Myocyte (in vitro differentiated cells): ENCODE measurements at regions not wholly inside any gene's neighbourhood (a gene's known extent, or its start where the extent isn't known, plus 50 kb on each side); places are given as distances from the start of the nearest gene placed in this dataset.
"Not testable (repeated sequence)": the region's sequence is repeated elsewhere in the genome, so short reads cannot be mapped to it uniquely, and the experiment has no call there.

ENCODE experiments used
- DNase-seq: peaks from one replicate; pipeline ENCODE4 v3.0.0-alpha.2; 2012; ENCODE audit warnings: low read depth

DNA sequence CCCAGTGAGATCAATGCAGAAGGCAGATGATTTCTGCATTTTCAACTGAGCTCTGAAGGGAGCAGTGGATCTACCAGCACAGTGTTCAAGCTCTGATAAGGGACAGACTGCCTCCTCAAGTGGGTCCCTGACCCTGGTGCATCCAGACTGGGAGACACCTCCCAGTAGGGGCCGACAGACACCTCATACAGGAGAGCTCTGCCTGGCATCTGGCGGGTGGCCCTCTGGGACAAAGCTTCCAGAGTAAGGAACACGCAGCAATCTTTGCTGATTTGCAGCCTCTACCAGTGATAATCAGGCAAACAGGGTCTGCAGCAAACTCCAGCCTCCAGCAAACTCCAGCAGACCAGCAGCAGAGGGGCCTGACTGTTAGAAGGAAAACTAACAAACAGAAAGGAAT lies 152.9 kb upstream of the CCDC196 start:
- not testable (repeated sequence) for DNase-seq

DNA sequence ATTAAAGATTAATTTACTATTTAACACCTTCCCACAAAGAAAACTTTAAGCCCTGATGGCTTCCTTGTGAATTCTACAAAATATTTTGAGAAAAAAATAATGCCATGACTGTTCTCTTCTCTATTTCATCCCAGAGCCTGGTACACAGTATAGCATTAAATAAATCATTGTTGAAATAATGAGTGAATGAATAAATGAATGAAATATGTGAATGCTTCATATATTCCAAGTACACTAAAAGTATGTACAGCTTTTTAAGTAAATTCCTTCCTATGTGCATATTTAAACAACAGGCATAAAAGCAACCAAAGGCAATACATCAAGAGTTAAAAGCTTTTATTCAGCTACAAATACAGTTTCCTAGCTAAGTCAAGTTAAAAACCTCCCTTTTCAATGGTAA lies 144.9 kb upstream of the CCDC196 start:
- DNase-seq = no peak

DNA sequence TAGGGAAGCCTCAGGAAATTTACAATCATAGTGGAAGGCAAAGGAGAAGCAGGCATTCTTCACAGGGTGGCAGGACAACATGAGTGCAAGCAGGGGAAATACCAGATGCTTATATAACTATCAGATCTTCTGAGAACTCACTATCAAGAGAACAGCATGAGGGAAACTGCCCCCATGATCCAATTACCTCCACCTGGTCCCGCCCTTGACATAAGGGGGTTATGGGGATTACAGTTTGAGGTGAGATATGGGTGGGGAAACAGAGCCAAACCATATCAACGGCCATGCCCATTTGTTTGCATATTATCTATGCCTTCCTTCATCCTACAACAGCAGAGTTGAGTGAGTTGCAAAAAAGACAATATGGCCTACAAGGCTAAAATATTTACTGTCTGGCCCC lies 140.2 kb upstream of the CCDC196 start:
- no peak for DNase-seq

DNA sequence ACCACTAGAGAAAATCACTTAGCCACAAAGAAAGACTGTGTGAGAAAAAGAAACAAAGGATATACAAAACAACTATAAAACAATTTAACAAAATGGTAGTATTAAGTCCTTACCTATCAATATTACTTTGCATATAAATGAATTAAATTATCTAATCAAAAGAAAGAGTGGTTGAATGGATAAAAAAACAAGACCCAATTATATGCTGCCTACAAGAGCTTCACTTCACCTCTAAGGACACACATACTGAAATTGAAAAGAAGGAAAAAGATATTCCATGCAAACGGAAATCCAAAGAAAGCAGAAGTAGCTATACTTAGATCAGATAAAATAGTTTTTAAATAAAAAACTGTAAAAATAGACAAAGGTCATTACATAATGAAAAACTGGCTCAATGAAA lies 134.9 kb upstream of the CCDC196 start:
- no peak for DNase-seq

DNA sequence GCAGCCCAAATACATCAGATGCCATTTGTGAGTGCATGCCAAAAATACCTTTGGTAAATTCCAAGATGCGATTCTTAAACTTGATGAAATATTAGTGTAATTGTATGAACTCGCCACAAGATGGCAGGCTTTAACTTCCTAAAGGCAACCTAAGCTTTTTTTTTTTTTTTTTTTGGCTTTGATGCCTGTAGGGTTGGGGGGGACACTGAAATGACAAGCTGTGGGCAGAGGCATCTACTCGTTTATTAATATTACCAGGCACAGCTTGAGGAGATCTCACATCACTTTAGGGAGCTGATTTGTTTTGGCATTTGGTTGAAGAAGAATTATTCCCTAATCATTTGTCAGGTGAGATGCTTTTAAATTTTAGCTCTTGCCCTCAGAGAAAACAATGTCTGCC lies 126.7 kb upstream of the CCDC196 start:
- DNase-seq = peak; percentile 63

DNA sequence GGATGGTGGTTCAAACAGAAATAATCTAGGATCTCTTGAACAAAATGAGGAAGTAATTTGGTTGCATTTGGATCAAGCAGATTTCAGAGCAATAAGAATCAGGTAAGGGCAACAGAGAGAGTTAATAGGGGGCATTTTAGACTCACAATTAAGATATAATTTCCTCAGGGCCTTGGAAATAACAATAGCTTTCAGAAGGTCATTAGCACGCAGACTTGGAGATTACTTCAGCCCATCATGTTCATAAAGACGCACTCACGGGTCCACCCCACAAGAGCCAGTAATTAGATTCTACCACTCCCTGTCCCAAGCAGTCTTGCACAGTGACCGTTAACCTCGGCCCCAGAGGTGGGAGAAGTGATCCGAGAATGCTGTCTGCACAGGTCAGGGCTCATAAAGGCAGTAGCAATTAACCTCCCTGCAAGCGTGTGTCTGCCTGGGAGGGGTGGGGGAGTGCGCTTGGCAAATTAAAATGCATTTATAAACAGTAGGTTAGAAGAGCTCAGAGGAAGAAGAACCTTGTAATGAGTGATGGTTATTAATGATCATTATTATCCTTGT lies 125.7 kb upstream of the CCDC196 start:
- no peak for DNase-seq

DNA sequence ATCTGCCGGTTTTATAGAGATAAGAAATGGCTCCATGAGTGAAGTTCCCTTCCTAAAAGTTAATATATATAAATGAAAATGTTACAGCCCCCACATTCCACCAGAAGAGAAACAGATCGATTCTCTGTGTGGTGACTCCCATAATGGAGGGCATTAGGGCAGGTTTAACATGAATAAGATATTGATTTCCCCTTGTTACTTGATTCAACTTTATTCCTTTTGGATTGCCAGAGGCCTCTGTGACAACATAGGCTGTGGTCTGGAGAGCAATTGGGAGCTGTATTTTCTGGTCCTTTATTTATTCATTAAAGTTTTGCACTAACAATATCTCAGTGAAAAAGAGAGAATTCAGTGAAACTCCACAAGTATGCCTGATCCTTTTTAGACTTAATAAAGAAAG lies 125.2 kb upstream of the CCDC196 start:
- DNase-seq = no peak

DNA sequence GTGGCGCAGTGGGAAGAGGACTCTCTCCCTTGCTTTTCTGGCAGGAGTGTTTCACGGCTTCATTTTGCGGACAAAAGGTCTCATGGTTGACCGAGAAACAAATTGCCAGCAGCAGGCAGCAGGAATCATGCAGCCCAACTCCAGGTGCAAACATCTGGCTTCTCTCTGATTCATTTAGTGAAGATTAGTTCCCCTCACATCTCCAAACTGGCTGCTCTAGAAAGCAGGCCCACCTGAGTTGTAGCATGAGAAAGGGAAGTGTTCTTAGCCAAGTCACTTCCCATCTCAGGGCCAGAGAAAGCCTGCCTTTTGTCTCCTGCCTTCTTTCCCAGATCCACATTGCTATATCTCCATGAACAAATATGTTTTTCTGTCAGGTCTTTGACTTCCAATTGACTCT lies 120.8 kb upstream of the CCDC196 start:
- no peak for DNase-seq

DNA sequence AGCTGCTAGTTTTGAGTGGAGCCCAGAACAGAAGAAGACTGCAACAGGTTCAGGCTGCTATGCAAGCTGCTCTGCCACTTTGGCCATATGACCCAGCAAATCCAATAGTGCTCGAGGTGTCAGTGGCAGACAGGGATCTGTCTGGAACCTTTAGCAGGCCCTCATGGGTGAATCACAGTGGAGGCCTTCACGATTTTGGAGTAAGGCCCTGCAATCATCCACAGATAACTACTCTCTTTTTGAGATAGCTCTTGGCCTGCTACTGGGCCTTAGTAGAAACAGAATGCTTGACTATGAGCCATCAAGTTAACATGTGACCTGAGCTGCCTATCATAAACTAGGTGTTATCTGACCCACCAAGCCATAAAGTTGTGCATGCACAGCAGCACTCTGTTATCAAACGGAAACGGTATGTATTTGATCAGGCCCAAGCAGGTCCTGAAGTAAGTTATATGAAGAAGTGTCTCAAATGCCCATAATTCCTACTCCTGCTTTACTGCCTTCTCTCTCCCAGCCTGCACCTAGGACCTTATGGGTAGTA lies 116.9 kb upstream of the CCDC196 start:
- no peak for DNase-seq

DNA sequence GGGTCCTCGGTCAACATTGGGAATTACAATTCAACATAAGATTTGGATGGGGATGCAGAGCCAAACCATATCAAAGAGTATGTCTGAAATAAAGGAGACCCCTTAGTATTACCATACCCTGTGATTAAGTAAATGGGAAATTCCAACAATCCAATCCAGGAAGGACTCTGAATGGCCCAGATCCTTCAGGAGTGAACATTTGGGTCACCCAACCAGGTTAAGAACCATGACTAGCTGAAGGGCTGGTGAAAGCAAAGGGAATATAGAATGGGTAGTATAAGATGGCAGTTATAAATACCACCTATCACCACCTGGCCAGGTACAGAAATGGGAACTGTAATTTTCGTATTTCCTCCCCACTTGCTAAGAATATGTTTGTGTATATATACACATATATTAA lies 114.4 kb upstream of the CCDC196 start:
- DNase-seq = no peak

DNA sequence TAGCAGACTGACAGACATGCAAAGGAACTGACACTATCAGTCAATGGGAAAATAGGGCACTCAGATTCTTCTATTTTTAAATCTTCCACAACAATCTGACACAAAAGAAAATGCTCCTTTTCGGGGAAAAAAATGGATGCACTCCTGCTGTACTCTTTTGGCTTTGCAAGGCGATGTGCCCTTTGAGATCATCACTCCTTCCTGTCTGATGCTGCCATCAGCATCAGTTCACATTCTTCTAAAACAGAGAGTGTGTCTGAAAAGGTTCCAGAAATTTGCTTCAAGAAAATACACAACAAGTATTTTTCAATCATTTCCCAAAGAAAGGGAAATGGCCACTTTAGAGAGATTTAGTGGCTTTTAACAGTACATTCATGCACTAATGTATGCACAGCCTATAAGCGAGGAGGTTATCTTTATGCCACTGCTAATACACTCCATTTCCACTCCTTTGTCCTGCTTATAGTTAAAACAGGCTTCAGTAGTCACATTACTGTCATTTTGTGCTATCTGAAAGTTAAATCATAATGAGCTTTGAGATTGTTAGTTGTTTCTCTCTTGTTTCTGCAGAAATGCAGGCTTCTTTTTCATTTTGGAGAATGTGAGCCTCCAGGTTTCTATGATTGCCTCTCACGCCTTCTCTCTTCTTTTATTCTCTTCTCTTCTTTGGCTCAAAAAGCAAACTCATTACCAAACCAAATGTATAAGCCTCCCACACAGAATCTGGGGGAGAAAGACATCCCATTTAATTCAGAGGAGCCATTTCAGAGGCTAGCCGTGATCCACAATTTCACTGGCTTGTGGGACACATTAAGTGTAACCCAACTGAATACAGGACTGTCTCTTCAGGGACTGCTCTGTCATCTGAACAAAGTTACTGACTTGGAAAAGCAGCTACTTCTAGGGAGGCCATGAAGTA lies 110.9 kb upstream of the CCDC196 start:
- no peak for DNase-seq

DNA sequence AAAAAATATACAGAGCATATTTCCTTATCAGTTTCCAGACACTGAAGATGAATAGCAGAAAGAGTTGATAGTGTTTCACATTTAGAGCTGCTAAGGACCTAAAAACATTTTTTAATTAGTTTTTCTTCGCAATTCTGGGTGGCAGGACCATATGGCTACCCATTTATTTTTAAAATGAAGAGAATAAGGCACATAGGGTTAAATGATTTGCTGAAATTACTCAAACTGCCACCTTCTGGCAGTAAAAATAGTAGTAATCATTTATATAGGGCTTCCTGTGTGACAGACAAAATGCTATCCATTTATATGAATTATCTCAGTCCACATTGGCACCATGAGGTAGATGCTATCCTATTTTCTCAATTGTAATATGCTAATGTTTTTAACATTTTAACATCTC lies 108.6 kb upstream of the CCDC196 start:
- DNase-seq = no peak

DNA sequence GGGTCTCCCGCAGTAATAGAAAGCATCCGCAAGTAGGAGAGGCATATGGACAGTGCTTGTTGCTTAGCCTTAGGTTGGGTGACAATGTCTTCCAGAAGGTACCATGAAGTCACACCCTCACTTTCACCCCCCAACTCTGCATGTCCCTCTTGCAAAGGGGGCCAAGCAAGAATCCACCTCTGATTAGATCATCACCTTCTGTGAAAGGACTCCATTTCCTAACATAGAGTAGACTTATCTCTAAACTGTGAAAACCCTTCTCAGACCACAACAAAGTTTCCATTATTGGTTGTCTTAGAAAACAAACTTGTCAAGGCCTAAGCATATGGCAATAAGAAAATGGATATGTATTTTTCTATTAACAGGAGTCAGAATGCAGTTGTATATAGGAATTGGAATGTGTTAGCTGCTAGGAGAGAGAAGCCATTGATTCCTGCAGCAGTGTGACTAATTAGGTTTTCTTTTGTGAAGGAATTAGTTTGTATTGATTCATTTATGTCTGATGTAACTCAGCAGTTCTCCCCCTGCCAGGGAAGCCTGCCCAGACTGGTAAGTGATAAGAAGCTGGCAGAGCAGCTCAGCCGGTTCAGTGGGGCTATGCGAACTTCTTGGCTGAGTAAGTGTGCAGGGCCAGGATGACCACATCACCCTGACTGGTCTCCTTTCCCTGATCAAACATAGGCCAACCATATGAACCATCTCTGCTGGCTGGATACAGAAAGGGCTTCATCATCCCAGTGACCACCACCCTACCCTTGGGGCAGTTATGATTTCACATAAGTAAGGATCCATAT lies 107.3 kb upstream of the CCDC196 start:
- DNase-seq = no peak

DNA sequence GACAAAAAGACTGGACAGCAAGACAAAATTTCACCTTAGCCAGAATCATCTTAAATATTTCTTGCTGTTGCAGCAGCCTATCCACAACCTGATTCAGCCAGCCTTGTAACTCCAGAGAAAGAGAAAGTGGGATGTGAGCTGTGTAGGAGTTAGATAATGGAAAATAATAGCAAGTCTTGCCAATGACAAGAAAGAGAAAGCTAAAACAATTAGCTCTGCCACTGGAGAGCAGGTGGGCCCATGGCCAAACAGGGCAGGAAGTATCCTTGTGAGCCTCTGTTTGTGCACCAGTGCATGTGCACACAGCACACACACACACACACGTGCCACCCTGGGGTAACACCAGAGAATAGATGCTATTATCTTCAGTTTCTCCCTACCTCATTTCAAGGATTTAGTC lies 106.0 kb upstream of the CCDC196 start:
- no peak for DNase-seq

DNA sequence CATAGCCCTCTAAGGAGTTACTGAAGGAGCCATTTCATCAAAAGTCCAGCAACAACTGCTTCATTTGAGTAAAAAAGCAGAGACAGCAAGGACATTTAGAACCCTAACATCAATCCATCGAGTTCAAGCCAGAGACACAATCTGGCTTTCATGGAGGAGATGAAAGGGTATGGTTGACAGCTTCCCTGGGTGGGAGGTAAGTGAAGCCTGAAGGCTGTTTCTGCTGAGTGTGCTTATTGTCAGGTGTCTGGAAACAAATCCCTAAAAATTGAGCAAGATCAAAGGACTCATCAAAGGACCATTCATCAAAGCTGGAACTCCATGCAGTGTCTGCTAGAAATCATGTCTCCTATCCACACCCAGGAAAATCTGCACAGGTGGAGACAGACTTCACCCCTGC lies 104.4 kb upstream of the CCDC196 start:
- no peak for DNase-seq

DNA sequence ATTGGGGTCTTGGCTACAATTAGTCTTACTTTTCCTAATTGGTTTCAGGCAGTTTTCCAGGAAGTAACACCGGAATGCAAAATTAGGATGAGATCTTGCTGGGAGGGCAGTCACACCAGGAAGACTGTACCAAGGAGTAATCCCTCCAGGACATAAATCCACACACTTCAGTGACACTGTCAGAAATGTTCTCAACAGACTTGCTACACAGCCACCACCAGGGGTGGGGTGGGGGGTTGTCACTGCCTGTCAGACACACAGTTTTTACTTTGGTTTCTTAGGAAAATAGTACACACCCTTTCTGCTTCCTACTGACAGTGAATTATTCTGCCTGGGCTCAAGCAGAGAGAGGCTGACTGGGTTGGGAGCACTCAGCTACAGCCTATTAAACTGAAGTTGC lies 102.9 kb upstream of the CCDC196 start:
- no peak for DNase-seq

DNA sequence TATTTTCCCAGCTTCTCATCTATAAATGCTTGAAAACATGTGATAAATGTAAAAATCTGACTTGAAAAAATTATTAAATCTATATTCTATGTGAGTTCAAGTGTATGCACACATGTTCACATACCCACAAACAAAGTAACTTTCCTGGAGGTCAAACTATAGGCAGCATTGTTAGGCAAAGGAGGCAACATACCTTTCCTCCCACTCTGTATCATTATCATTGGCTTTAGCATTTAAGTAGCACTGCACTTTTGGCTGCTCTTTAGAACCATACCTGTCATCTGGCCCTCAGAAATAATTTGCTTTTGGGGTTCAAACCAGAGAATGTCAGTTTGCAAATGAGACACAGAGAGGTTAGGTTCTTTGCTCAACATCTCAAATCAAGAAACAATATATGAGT lies 102.4 kb upstream of the CCDC196 start:
- no peak for DNase-seq

DNA sequence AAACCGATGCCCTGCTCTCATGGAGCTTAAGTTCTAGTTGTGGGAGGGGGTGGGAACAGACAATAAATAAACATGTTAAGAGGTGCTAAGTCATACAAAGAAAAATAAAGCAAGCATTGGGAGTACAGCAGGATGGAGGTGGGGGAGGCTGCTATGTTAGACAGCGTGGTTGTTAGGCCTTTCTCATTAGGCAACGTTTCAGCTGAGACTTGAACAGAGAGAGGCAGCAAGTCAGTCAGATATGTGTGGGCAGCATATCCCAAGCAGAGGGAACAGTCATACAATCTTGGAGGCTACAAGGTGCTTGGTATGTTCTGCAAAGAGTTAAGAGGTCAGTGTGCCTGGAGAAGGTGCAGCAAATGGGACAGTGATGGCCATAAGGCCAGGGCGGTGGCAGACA lies 97.7 kb upstream of the CCDC196 start:
- DNase-seq = no peak

DNA sequence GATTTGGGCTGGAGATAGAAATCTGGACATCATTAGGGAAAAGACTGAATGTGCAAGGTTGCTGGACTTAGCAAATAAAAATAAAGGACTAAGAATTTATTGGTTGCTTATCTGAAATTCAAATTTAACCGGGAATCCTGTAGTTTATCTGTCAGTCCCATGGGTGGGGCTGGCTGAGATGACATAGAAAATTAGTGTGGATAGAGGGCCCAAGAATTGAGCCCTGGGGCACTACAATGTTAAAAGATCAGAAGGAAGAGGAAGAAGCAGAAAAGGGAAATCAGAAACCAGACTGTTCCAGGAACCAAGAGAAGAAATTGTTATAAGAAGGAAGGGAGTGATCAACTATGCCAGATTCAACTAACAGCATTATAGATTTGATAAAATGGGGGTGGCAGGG lies 96.7 kb upstream of the CCDC196 start:
- DNase-seq = no peak

DNA sequence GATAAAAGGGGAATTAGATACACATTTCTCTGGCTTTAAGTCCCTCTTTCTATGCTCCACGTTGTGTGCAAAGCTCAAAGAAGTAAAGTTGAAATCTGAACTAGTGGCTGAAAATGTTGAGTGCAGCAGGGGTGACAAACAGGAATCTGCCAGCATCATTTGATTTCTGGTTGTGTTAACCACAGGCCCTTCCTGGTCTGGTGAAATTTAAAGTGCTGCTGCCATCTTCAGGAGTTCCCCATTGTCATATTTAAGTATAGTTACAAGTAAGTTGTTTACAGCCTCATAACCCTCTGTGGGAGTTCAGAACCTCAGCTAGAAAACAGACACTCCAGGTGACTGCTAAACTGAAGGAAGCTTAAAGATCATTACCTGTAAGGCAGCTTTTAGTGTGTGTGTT lies 90.9 kb upstream of the CCDC196 start:
- DNase-seq = no peak

DNA sequence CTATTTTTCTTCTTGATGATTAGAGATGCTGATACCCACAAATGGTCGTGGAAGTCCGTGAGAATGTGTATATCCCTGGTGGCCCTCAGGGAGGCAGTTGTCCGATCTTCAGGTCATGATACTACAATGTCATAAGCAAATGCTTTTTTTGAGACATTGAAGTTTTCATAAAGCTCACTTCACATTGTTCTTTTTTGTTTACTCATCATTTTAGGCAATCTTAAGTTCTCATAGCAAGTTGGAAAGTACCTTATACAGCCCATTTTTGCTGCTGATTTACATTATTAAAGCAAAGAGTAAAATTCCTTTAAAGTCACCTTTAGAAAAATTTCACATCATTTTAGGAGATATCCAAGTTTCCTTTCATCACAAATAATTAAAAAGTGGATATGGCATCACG lies 90.0 kb upstream of the CCDC196 start:
- DNase-seq = no peak

DNA sequence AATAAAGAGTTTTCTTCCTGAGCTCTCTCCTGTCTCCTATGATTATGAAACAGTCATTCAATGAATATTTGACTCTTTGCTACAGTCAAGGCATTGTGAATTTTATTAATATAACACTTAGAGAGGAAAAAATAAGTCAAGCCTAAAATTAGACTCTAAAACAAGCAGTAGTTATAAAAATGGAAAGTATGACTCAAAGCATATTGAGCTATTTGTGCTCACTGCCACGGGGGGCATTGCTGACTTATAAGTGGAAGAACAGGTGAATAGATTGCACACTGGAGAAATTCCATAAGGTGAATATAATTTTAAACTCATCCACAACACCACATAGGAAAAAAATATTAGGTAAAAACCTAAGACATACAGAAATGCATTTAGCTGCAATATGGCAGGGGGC lies 87.7 kb upstream of the CCDC196 start:
- DNase-seq = peak; percentile 9
